ENCODE measurements at regions not wholly inside any gene's neighbourhood (a gene's known extent, or its start where the extent isn't known, plus 50 kb on each side); places are given as distances from the start of the nearest gene placed in this dataset.

GRCh38 chr11:91178366-91178765 lies 955.5 kb upstream of the CHORDC1 start:
- TF ChIP-seq ZNF19 (tag by site-specific recombination; IDR thresholded peaks at IDR 0.05; ENCODE audit: low read depth), result no peak
- TF ChIP-seq REST (tag by site-specific recombination; IDR thresholded peaks at IDR 0.05), result no peak
- no peak for TF ChIP-seq ZNF426 (tag by site-specific recombination; IDR thresholded peaks at IDR 0.05)
- TF ChIP-seq ZBTB48 (tag by site-specific recombination; IDR thresholded peaks at IDR 0.05), result no peak
- no peak for TF ChIP-seq ZNF202 (tag by site-specific recombination; IDR thresholded peaks at IDR 0.05; ENCODE audit: borderline replicate concordance)
- no peak for TF ChIP-seq ZNF155 (tag by site-specific recombination; IDR thresholded peaks at IDR 0.05)
- no peak for TF ChIP-seq MEIS1 (CRISPR knock-in tag; IDR thresholded peaks at IDR 0.05; ENCODE audit: borderline replicate concordance)
- TF ChIP-seq EGR2 (tag by site-specific recombination; IDR thresholded peaks at IDR 0.05; ENCODE audit: low read depth), result no peak
- TF ChIP-seq SALL2 (tag by site-specific recombination; IDR thresholded peaks at IDR 0.05; ENCODE audit: borderline replicate concordance), result no peak
- TF ChIP-seq ZNF747 (tag by site-specific recombination; IDR thresholded peaks at IDR 0.05), result no peak
- no peak for TF ChIP-seq SP3 (tag by site-specific recombination; IDR thresholded peaks at IDR 0.05)
- no peak for TF ChIP-seq ZFP41 (tag by site-specific recombination; IDR thresholded peaks at IDR 0.05; ENCODE audit: borderline replicate concordance)
- no peak for TF ChIP-seq ZNF24 (tag by site-specific recombination; IDR thresholded peaks at IDR 0.05)
- TF ChIP-seq ZNF184 (tag by site-specific recombination; IDR thresholded peaks at IDR 0.05), result no peak
- TF ChIP-seq ZNF776 (tag by site-specific recombination; IDR thresholded peaks at IDR 0.05; ENCODE audit: borderline replicate concordance), result no peak
- H3K27ac ChIP-seq (ENCODE audit: extremely low read depth, low read depth, low read length), result no peak overlapping the region
- CTCF ChIA-PET, result no interaction called here
- no peaks in the 10 kb centered on the region for H3K9me3 ChIP-seq (ENCODE audit: control insufficient read depth, insufficient read depth, low read depth, low read length)
- H3K4me1 ChIP-seq (ENCODE audit: control insufficient read depth, insufficient read depth, low read length), result no peaks in the 10 kb centered on the region
- H3K36me3 ChIP-seq (ENCODE audit: control insufficient read depth in 2 of 2, insufficient read depth in 1 of 2, low read length in 2 of 2), result no peaks in the 10 kb centered on the region
- POLR2A ChIA-PET, result no interaction called here
- no peak overlapping the region for H3K4me3 ChIP-seq (ENCODE audit: low read depth, low read length)

DNA sequence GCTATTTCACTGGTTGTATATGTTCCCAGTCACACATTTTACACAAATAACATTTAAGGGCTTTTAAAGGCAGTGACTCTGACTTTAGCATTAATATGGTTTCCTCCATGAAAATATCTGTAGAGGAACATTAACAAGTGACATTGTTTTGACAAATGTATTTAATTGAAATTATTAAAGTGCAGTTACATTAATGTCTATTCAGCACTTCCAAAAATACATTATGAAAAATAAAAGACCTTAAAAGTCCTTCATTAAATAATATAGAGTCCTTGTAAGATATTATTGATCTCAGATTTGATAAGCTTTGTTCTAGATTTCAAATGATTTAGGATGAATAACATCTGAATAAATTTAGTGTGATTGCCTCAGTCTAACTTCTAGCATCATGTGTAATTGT lies 951.9 kb upstream of the CHORDC1 start:
- TF ChIP-seq ZFP41 (tag by site-specific recombination; IDR thresholded peaks at IDR 0.05; ENCODE audit: borderline replicate concordance) (no peak), ZNF544 (tag by site-specific recombination; IDR thresholded peaks at IDR 0.05) (no peak), ZNF792 (tag by site-specific recombination; IDR thresholded peaks at IDR 0.05) (no peak)
- Histone ChIP-seq H3K27ac (ENCODE audit: extremely low read depth, low read depth, low read length) (no peak overlapping the region), H3K4me1 (ENCODE audit: control insufficient read depth, insufficient read depth, low read length) (no peaks in the 10 kb centered on the region), H3K36me3 (ENCODE audit: control insufficient read depth in 2 of 2, insufficient read depth in 1 of 2, low read length in 2 of 2) (no peaks in the 10 kb centered on the region), H3K9me3 (ENCODE audit: control insufficient read depth, insufficient read depth, low read depth, low read length) (no peaks in the 10 kb centered on the region), H3K4me3 (ENCODE audit: low read depth, low read length) (no peak overlapping the region)
- ChIA-PET POLR2A (no interaction called here), CTCF (no interaction called here)

DNA sequence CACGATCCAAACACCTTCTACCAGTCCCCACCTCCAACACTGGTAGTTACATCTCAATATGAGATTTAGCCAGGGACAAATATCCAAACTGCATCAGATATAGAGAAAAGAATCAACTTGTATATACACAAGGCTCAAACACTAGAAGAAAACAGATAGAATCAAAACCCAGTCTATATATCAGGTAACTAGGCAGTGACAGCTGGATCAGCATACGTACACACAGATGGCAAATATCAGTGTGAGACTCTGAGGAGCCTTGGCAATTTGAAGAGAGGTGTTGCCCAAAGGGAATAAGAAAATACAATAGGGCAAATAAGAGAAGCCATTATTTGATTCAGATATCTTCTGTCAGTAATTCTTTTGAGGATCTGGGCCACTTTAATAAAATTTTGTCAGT lies 951.3 kb upstream of the CHORDC1 start:
- TF ChIP-seq ZNF335 (tag by site-specific recombination; conservative IDR thresholded peaks at IDR 0.05), result no peak
- Histone ChIP-seq H3K36me3 (ENCODE audit: control insufficient read depth in 2 of 2, insufficient read depth in 1 of 2, low read length in 2 of 2) (no peaks in the 10 kb centered on the region), H3K4me1 (ENCODE audit: control insufficient read depth, insufficient read depth, low read length) (no peaks in the 10 kb centered on the region), H3K27ac (ENCODE audit: extremely low read depth, low read depth, low read length) (no peak overlapping the region), H3K9me3 (ENCODE audit: control insufficient read depth, insufficient read depth, low read depth, low read length) (no peaks in the 10 kb centered on the region), H3K4me3 (ENCODE audit: low read depth, low read length) (no peak overlapping the region)
- CTCF ChIA-PET, result no interaction called here
- POLR2A ChIA-PET, result no interaction called here
